ENCODE measurements at regions not wholly inside any gene's neighbourhood (a gene's known extent, or its start where the extent isn't known, plus 50 kb on each side); places are given as distances from the start of the nearest gene placed in this dataset.

DNA sequence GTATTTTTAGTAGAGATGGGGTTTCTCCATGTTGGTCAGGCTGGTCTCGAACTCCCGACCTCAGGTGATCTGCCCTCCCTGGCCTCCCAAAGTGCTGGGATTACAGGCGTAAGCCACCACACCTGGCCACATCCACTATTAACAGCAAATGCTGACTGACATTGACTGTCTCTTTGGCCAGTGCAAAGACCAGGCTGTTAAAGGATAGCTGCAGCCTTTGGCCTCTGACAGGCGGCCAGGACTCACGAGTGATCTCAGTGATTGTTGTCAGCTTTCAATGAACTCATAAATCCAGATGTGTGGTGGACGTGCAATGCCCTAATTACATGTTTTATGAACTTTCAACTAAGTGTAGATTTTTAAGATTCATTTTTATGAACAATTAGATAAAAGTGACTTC lies 174.4 kb upstream of the EXOC2 start:
- no peak overlapping the region for H2AFZ ChIP-seq (ENCODE audit: low read length)
- TF ChIP-seq, protein P1, sequence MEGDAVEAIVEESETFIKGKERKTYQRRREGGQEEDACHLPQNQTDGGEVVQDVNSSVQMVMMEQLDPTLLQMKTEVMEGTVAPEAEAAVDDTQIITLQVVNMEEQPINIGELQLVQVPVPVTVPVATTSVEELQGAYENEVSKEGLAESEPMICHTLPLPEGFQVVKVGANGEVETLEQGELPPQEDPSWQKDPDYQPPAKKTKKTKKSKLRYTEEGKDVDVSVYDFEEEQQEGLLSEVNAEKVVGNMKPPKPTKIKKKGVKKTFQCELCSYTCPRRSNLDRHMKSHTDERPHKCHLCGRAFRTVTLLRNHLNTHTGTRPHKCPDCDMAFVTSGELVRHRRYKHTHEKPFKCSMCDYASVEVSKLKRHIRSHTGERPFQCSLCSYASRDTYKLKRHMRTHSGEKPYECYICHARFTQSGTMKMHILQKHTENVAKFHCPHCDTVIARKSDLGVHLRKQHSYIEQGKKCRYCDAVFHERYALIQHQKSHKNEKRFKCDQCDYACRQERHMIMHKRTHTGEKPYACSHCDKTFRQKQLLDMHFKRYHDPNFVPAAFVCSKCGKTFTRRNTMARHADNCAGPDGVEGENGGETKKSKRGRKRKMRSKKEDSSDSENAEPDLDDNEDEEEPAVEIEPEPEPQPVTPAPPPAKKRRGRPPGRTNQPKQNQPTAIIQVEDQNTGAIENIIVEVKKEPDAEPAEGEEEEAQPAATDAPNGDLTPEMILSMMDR (conservative IDR thresholded peaks at IDR 0.05 in 1 of 2, IDR thresholded peaks at IDR 0.05 in 1 of 2; ENCODE audit: low read depth in 1 of 2, low read length in 2 of 2): no peak
- TF ChIP-seq EZH2 (IDR thresholded peaks at IDR 0.05; ENCODE audit: low read length, missing control alignments): no peak
- DNase-seq (ENCODE audit: low read depth in 2 of 2): no peak

DNA sequence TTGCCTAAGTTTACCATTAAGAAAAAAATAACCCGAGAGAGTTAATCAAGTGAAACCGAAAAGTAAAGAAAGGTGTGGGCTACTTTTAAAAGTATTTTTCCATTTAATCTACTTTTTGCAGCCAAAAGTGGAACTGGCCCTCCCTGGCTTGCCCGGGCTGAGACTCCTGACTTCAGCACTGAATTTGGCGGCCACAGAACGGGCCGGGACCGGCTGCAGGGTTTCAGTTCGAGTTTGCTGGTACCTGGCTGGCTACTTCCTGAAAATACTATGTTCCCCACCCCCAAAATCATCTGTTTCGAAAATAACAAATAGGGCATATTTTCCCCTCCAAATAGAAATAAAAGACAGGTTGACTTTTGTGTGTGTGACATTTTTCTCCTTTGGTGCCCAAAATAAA lies 173.4 kb upstream of the EXOC2 start:
- H3K4me3 ChIP-seq (replicated peaks in 1 of 4; ENCODE audit: control extremely low read depth in 1 of 4, insufficient read depth in 1 of 4, low read depth in 3 of 4, low read length in 4 of 4): no peak overlapping the region
- H3K36me3 ChIP-seq (ENCODE audit: control insufficient read depth, insufficient read depth, low read length): no peaks in the 10 kb centered on the region
- H3K9ac ChIP-seq (ENCODE audit: insufficient read depth, low read length): no peak overlapping the region
- H3K27ac ChIP-seq (ENCODE audit: insufficient read depth, low read length): no peak overlapping the region
- no peaks in the 10 kb centered on the region for H3K9me3 ChIP-seq (ENCODE audit: control insufficient read depth, insufficient read depth, low read depth, low read length)
- H3K79me2 ChIP-seq (ENCODE audit: control insufficient read depth, insufficient read depth, low read length): no peaks in the 10 kb centered on the region
- TF ChIP-seq EZH2 (IDR thresholded peaks at IDR 0.05; ENCODE audit: low read length, missing control alignments): no peak
- TF ChIP-seq, protein P1 (conservative IDR thresholded peaks at IDR 0.05 in 1 of 2, IDR thresholded peaks at IDR 0.05 in 1 of 2; ENCODE audit: low read depth in 1 of 2, low read length in 2 of 2): no peak
- H3K4me2 ChIP-seq (ENCODE audit: extremely low read depth, insufficient read depth, low read length): no peak overlapping the region
- H4K20me1 ChIP-seq (ENCODE audit: control insufficient read depth, extremely low read depth, insufficient read depth, low read length): no peaks in the 10 kb centered on the region
- DNase-seq (ENCODE audit: low read depth in 2 of 2): no peak
- H3K4me1 ChIP-seq (ENCODE audit: control insufficient read depth, extremely low read depth, insufficient read depth, low read length): no peaks in the 10 kb centered on the region
- H2AFZ ChIP-seq (ENCODE audit: low read length): no peak overlapping the region
- no peaks in the 10 kb centered on the region for H3K27me3 ChIP-seq (ENCODE audit: control insufficient read depth, insufficient read depth, low read length)

More for the DNA sequence above, 174.4 kb upstream of the EXOC2 start:
- H3K27ac ChIP-seq (ENCODE audit: insufficient read depth, low read length): no peak overlapping the region
- no peaks in the 10 kb centered on the region for H3K9me3 ChIP-seq (ENCODE audit: control insufficient read depth, insufficient read depth, low read depth, low read length)
- H3K27me3 ChIP-seq (ENCODE audit: control insufficient read depth, insufficient read depth, low read length): no peaks in the 10 kb centered on the region
- no peaks in the 10 kb centered on the region for H3K4me1 ChIP-seq (ENCODE audit: control insufficient read depth, extremely low read depth, insufficient read depth, low read length)
- no peak overlapping the region for H3K4me2 ChIP-seq (ENCODE audit: extremely low read depth, insufficient read depth, low read length)
- H4K20me1 ChIP-seq (ENCODE audit: control insufficient read depth, extremely low read depth, insufficient read depth, low read length): no peaks in the 10 kb centered on the region
- no peaks in the 10 kb centered on the region for H3K79me2 ChIP-seq (ENCODE audit: control insufficient read depth, insufficient read depth, low read length)
- H3K9ac ChIP-seq (ENCODE audit: insufficient read depth, low read length): no peak overlapping the region
- no peaks in the 10 kb centered on the region for H3K36me3 ChIP-seq (ENCODE audit: control insufficient read depth, insufficient read depth, low read length)
- H3K4me3 ChIP-seq (replicated peaks in 1 of 4; ENCODE audit: control extremely low read depth in 1 of 4, insufficient read depth in 1 of 4, low read depth in 3 of 4, low read length in 4 of 4): no peak overlapping the region

DNA sequence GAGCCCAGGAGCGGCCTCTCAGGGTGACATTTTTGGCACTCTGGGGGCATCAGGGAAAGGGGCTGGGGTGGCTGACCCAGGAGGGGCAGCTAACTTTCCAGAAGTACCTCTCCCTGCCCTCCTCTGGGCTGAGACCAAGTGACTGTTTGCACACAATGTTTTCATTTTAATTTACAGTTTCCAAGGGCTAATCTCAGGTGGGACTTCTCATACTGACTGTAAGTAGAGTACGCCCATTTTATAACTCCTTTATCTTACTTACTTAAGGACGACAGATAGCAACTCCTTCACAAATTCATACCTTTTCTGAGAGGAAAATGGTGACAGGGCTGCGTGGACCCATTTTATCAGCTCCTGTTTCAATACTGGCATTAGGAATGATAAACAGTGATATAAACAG lies 172.9 kb upstream of the EXOC2 start:
- H3K4me1 ChIP-seq (ENCODE audit: control insufficient read depth, extremely low read depth, insufficient read depth, low read length): no peaks in the 10 kb centered on the region
- H3K4me2 ChIP-seq (ENCODE audit: extremely low read depth, insufficient read depth, low read length): no peak overlapping the region
- H3K27me3 ChIP-seq (ENCODE audit: control insufficient read depth, insufficient read depth, low read length): no peaks in the 10 kb centered on the region
- no peak overlapping the region for H3K4me3 ChIP-seq (replicated peaks in 1 of 4; ENCODE audit: control extremely low read depth in 1 of 4, insufficient read depth in 1 of 4, low read depth in 3 of 4, low read length in 4 of 4)
- DNase-seq (ENCODE audit: low read depth in 2 of 2): no peak
- TF ChIP-seq EZH2 (IDR thresholded peaks at IDR 0.05; ENCODE audit: low read length, missing control alignments): no peak
- TF ChIP-seq, protein P1 (conservative IDR thresholded peaks at IDR 0.05 in 1 of 2, IDR thresholded peaks at IDR 0.05 in 1 of 2; ENCODE audit: low read depth in 1 of 2, low read length in 2 of 2): no peak
- H4K20me1 ChIP-seq (ENCODE audit: control insufficient read depth, extremely low read depth, insufficient read depth, low read length): no peaks in the 10 kb centered on the region
- no peak overlapping the region for H3K27ac ChIP-seq (ENCODE audit: insufficient read depth, low read length)
- H3K79me2 ChIP-seq (ENCODE audit: control insufficient read depth, insufficient read depth, low read length): no peaks in the 10 kb centered on the region
- H3K9ac ChIP-seq (ENCODE audit: insufficient read depth, low read length): no peak overlapping the region
- H2AFZ ChIP-seq (ENCODE audit: low read length): no peak overlapping the region
- no peaks in the 10 kb centered on the region for H3K36me3 ChIP-seq (ENCODE audit: control insufficient read depth, insufficient read depth, low read length)
- H3K9me3 ChIP-seq (ENCODE audit: control insufficient read depth, insufficient read depth, low read depth, low read length): no peaks in the 10 kb centered on the region
